ENCODE measurements at regions not wholly inside any gene's neighbourhood (a gene's known extent, or its start where the extent isn't known, plus 50 kb on each side); places are given as distances from the start of the nearest gene placed in this dataset.
A peak's percentile ranks its signal among the peaks of the same experiment; 100 is the strongest.

DNA sequence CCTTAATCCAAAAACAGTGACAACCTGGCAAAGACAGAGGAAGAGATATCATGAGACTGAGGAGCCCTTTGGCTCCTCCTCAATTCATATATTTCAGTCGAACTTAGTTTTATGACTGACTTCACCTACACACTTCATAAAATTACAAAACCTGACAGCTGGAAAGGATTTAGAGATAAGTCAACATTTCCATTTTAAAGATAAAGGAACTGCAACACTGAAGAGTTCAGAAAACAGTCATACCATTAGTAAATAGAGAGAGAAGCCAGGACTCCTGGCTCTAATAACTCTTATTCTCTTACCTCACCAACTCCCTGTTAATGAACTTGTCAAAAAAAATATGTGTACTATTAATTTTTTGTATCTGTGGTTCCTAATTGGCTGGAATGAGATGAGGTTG, 141.0 kb upstream of the COL1A2 start:
- no peaks in the 10 kb centered on the region for H3K27me3 ChIP-seq (ENCODE audit: control insufficient read depth in 3 of 3, insufficient read depth in 3 of 3, low read depth in 1 of 3, low read length in 3 of 3)
- no peak overlapping the region for H3K23ac ChIP-seq (ENCODE audit: low read depth, low read length, poor library complexity)
- no peak overlapping the region for H4K91ac ChIP-seq (ENCODE audit: low read depth, low read length, poor library complexity)
- no peak overlapping the region for H3K14ac ChIP-seq (ENCODE audit: low read length)
- H2BK120ac ChIP-seq (ENCODE audit: low read depth, low read length): no peak overlapping the region
- H3K27ac ChIP-seq (replicated peaks; ENCODE audit: low read length): no peak overlapping the region
- no peak overlapping the region for H3K9ac ChIP-seq (ENCODE audit: low read depth, low read length, poor library complexity)
- peaks cover under 1 to 2% of the 10 kb centered on the region in 2 donors for H3K4me1 ChIP-seq (ENCODE audit: control insufficient read depth in 2 of 2, insufficient read depth in 1 of 2, low read depth in 1 of 2, low read length in 2 of 2)
- no peaks in the 10 kb centered on the region for H3K9me3 ChIP-seq (replicated peaks in 1 of 2; ENCODE audit: control insufficient read depth in 2 of 2, insufficient read depth in 1 of 2, low read depth in 1 of 2, low read length in 2 of 2)
- H2AK5ac ChIP-seq (ENCODE audit: low read depth, low read length): no peak overlapping the region
- no peak overlapping the region for H4K8ac ChIP-seq (ENCODE audit: low read depth, low read length)
- no peak overlapping the region for H2BK12ac ChIP-seq (ENCODE audit: low read length)
- no peaks in the 10 kb centered on the region for H3K36me3 ChIP-seq (replicated peaks in 1 of 2; ENCODE audit: control insufficient read depth in 2 of 2, insufficient read depth in 2 of 2, low read length in 2 of 2)
- DNase-seq (ENCODE audit: low spot score): no peak
- H3K79me1 ChIP-seq (ENCODE audit: low read depth, low read length): no peaks in the 10 kb centered on the region
- H3K18ac ChIP-seq (ENCODE audit: low read length): no peak overlapping the region
- WGBS, 2 donors (ENCODE audit: extremely low coverage in 2 of 2, insufficient read length in 2 of 2, insufficient replicate concordance in 1 of 2): no CpG with 5 or more reads among the region's 1 CpG
- no peak overlapping the region for H2BK5ac ChIP-seq (ENCODE audit: low read length)
- no peak overlapping the region for H3K4ac ChIP-seq (ENCODE audit: low read length)
- H2BK15ac ChIP-seq (ENCODE audit: low read length): no peak overlapping the region
- no peak overlapping the region for H3K4me2 ChIP-seq (ENCODE audit: insufficient read depth, low read length, poor library complexity, severe bottlenecking)
- no peak overlapping the region for H3K4me3 ChIP-seq (ENCODE audit: low read length in 2 of 2)
- no peak overlapping the region for H2AFZ ChIP-seq (ENCODE audit: low read length)

DNA sequence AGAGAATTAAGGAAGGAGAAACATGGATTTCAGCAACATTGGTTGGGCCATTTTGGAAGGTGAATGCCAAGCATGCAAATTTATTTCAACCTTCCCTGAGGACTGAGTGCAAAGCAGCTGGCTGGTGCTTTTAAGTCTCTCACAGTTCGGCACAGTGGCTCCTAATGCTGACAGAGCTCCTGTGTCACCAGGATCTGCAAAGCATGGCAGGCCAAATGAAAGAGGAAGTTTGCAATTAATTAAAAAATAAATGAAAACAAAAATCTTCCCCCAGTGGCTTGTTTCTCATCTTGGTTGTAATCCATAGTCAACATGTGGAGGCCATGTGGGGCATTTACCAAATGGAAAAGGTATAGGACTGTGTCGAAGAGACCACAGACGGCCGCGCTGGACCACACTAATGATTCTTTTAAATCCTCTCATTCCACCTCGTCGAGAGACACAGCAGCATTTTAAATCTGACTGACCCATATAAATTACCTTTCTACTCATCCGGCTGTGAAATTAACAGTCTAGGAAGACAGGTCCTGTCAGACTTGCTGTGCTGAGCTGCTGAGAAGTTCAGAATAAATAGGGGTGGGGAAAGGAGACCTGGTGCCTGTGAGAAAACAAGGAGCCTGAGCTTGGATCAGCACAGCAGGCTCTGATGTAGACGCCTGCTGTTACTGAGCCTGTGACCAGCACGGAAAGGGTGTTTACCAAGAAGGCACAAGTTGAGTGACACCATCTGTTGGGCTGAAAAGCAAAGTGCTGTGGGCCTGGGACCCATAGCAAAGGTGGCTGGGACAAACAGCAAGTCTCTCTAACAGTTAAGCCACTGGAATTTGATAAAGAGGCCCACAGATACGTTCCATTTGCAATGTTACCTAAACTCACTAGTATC, 136.0 kb upstream of the COL1A2 start:
- no peaks in the 10 kb centered on the region for H3K79me1 ChIP-seq (ENCODE audit: low read depth, low read length)
- no peak overlapping the region for H3K23ac ChIP-seq (ENCODE audit: low read depth, low read length, poor library complexity)
- no peak overlapping the region for H3K4me3 ChIP-seq (ENCODE audit: low read length in 2 of 2)
- H2AFZ ChIP-seq (ENCODE audit: low read length): peak overlapping the region; percentile 72
- no peak overlapping the region for H3K14ac ChIP-seq (ENCODE audit: low read length)
- peaks cover 4 to 5% of the 10 kb centered on the region in 2 donors for H3K4me1 ChIP-seq (ENCODE audit: control insufficient read depth in 2 of 2, insufficient read depth in 1 of 2, low read depth in 1 of 2, low read length in 2 of 2)
- H3K4ac ChIP-seq (ENCODE audit: low read length): no peak overlapping the region
- WGBS, 2 donors (ENCODE audit: extremely low coverage in 2 of 2, insufficient read length in 2 of 2, insufficient replicate concordance in 1 of 2): no CpG with 5 or more reads among the region's 11 CpGs
- no peak overlapping the region for H2BK120ac ChIP-seq (ENCODE audit: low read depth, low read length)
- H3K27ac ChIP-seq (replicated peaks; ENCODE audit: low read length): no peak overlapping the region
- H3K9ac ChIP-seq (ENCODE audit: low read depth, low read length, poor library complexity): no peak overlapping the region
- no peak overlapping the region for H2BK5ac ChIP-seq (ENCODE audit: low read length)
- no peak overlapping the region for H2BK15ac ChIP-seq (ENCODE audit: low read length)
- no peaks in the 10 kb centered on the region for H3K36me3 ChIP-seq (replicated peaks in 1 of 2; ENCODE audit: control insufficient read depth in 2 of 2, insufficient read depth in 2 of 2, low read length in 2 of 2)
- DNase-seq (ENCODE audit: low spot score): no peak
- H3K9me3 ChIP-seq (replicated peaks in 1 of 2; ENCODE audit: control insufficient read depth in 2 of 2, insufficient read depth in 1 of 2, low read depth in 1 of 2, low read length in 2 of 2): no peaks in the 10 kb centered on the region
- no peak overlapping the region for H4K91ac ChIP-seq (ENCODE audit: low read depth, low read length, poor library complexity)
- H4K8ac ChIP-seq (ENCODE audit: low read depth, low read length): no peak overlapping the region
- H2AK5ac ChIP-seq (ENCODE audit: low read depth, low read length): no peak overlapping the region
- no peak overlapping the region for H3K4me2 ChIP-seq (ENCODE audit: insufficient read depth, low read length, poor library complexity, severe bottlenecking)
- H3K18ac ChIP-seq (ENCODE audit: low read length): no peak overlapping the region
- H2BK12ac ChIP-seq (ENCODE audit: low read length): no peak overlapping the region
- no peaks in the 10 kb centered on the region for H3K27me3 ChIP-seq (ENCODE audit: control insufficient read depth in 3 of 3, insufficient read depth in 3 of 3, low read depth in 1 of 3, low read length in 3 of 3)

GRCh38 chr7:94261067-94261466, 133.6 kb upstream of the COL1A2 start:
- H2BK15ac ChIP-seq (ENCODE audit: low read length): no peak overlapping the region
- H3K4me1 ChIP-seq (ENCODE audit: control insufficient read depth in 2 of 2, insufficient read depth in 1 of 2, low read depth in 1 of 2, low read length in 2 of 2): peaks cover 5 to 6% of the 10 kb centered on the region in 2 donors
- no peak overlapping the region for H3K9ac ChIP-seq (ENCODE audit: low read depth, low read length, poor library complexity)
- no peak overlapping the region for H3K14ac ChIP-seq (ENCODE audit: low read length)
- no peak overlapping the region for H3K18ac ChIP-seq (ENCODE audit: low read length)
- no peaks in the 10 kb centered on the region for H3K79me1 ChIP-seq (ENCODE audit: low read depth, low read length)
- H3K27me3 ChIP-seq (ENCODE audit: control insufficient read depth in 3 of 3, insufficient read depth in 3 of 3, low read depth in 1 of 3, low read length in 3 of 3): no peaks in the 10 kb centered on the region
- H3K4me3 ChIP-seq (ENCODE audit: low read length in 2 of 2): no peak overlapping the region
- H2BK120ac ChIP-seq (ENCODE audit: low read depth, low read length): no peak overlapping the region
- no peak overlapping the region for H2BK12ac ChIP-seq (ENCODE audit: low read length)
- WGBS, 2 donors (ENCODE audit: extremely low coverage in 2 of 2, insufficient read length in 2 of 2, insufficient replicate concordance in 1 of 2): no CpG with 5 or more reads among the region's 6 CpGs
- no peaks in the 10 kb centered on the region for H3K36me3 ChIP-seq (replicated peaks in 1 of 2; ENCODE audit: control insufficient read depth in 2 of 2, insufficient read depth in 2 of 2, low read length in 2 of 2)
- no peak overlapping the region for H2BK5ac ChIP-seq (ENCODE audit: low read length)
- H2AFZ ChIP-seq (ENCODE audit: low read length): peak overlapping the region; percentile 7
- no peak overlapping the region for H4K91ac ChIP-seq (ENCODE audit: low read depth, low read length, poor library complexity)
- no peak overlapping the region for H3K23ac ChIP-seq (ENCODE audit: low read depth, low read length, poor library complexity)
- H3K27ac ChIP-seq (replicated peaks; ENCODE audit: low read length): no peak overlapping the region
- no peak overlapping the region for H3K4me2 ChIP-seq (ENCODE audit: insufficient read depth, low read length, poor library complexity, severe bottlenecking)
- no peaks in the 10 kb centered on the region for H3K9me3 ChIP-seq (replicated peaks in 1 of 2; ENCODE audit: control insufficient read depth in 2 of 2, insufficient read depth in 1 of 2, low read depth in 1 of 2, low read length in 2 of 2)
- no peak overlapping the region for H4K8ac ChIP-seq (ENCODE audit: low read depth, low read length)
- no peak overlapping the region for H3K4ac ChIP-seq (ENCODE audit: low read length)
- H2AK5ac ChIP-seq (ENCODE audit: low read depth, low read length): no peak overlapping the region
- no peak for DNase-seq (ENCODE audit: low spot score)

DNA sequence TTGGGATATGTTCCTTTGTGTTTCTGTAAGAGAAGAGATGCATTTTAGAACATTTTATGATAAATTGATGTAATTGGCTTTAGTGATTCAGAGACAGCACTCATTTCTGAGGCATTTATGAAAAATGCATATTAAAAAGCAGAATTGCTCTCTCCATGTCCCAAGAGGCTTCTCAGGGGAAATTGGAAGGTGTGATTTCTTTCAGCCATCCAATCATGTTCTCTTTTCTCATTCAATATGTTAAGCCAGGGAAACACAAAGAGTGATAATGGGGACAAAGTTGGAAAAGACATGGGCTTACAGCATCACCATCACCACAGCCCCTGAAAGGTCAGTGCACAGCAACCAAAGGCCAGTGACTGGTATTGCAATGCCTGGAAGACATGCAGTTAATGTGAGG, 129.9 kb upstream of the COL1A2 start:
- H3K4me2 ChIP-seq (ENCODE audit: insufficient read depth, low read length, poor library complexity, severe bottlenecking): no peak overlapping the region
- H2BK15ac ChIP-seq (ENCODE audit: low read length): no peak overlapping the region
- no peak overlapping the region for H2BK5ac ChIP-seq (ENCODE audit: low read length)
- peaks cover 0 to 2% of the 10 kb centered on the region in 2 donors for H3K4me1 ChIP-seq (ENCODE audit: control insufficient read depth in 2 of 2, insufficient read depth in 1 of 2, low read depth in 1 of 2, low read length in 2 of 2)
- no peak overlapping the region for H3K27ac ChIP-seq (replicated peaks; ENCODE audit: low read length)
- no peak overlapping the region for H3K4me3 ChIP-seq (ENCODE audit: low read length in 2 of 2)
- no peaks in the 10 kb centered on the region for H3K9me3 ChIP-seq (replicated peaks in 1 of 2; ENCODE audit: control insufficient read depth in 2 of 2, insufficient read depth in 1 of 2, low read depth in 1 of 2, low read length in 2 of 2)
- no peak overlapping the region for H2AFZ ChIP-seq (ENCODE audit: low read length)
- no peaks in the 10 kb centered on the region for H3K27me3 ChIP-seq (ENCODE audit: control insufficient read depth in 3 of 3, insufficient read depth in 3 of 3, low read depth in 1 of 3, low read length in 3 of 3)
- no peak for DNase-seq (ENCODE audit: low spot score)
- H3K23ac ChIP-seq (ENCODE audit: low read depth, low read length, poor library complexity): no peak overlapping the region
- no peak overlapping the region for H3K18ac ChIP-seq (ENCODE audit: low read length)
- no peak overlapping the region for H2BK12ac ChIP-seq (ENCODE audit: low read length)
- H3K4ac ChIP-seq (ENCODE audit: low read length): no peak overlapping the region
- H3K36me3 ChIP-seq (replicated peaks in 1 of 2; ENCODE audit: control insufficient read depth in 2 of 2, insufficient read depth in 2 of 2, low read length in 2 of 2): no peaks in the 10 kb centered on the region
- H3K14ac ChIP-seq (ENCODE audit: low read length): no peak overlapping the region
- no peaks in the 10 kb centered on the region for H3K79me1 ChIP-seq (ENCODE audit: low read depth, low read length)
- H4K91ac ChIP-seq (ENCODE audit: low read depth, low read length, poor library complexity): no peak overlapping the region
- no peak overlapping the region for H2BK120ac ChIP-seq (ENCODE audit: low read depth, low read length)
- no peak overlapping the region for H3K9ac ChIP-seq (ENCODE audit: low read depth, low read length, poor library complexity)
- no peak overlapping the region for H2AK5ac ChIP-seq (ENCODE audit: low read depth, low read length)
- H4K8ac ChIP-seq (ENCODE audit: low read depth, low read length): no peak overlapping the region

All from neuronal stem cell (in vitro differentiated cells).